GM10248 (cell line): ENCODE measurements at regions not wholly inside any gene's neighbourhood (a gene's known extent, or its start where the extent isn't known, plus 50 kb on each side); places are given as distances from the start of the nearest gene placed in this dataset.
"Not testable (repeated sequence)": the region's sequence is repeated elsewhere in the genome, so short reads cannot be mapped to it uniquely, and the experiment has no call there.

Experiments
- CTCF ChIA-PET: fragments of 300-600 bp; sonication (Branson Sonifier 250); formaldehyde crosslinking; extraction: SDS; loops from one replicate; lab custom pipeline; 2021; ENCODE audit warnings: antibody characterized with exemption; lab: Yijun Ruan, JAX
- POLR2A ChIA-PET: fragments of 350-650 bp; sonication (Branson Sonifier 250); formaldehyde crosslinking; extraction: SDS; loops from one replicate; lab custom pipeline; 2020; ENCODE audit warnings: antibody characterized with exemption; lab: Yijun Ruan, JAX
- DNase-seq: peaks from one replicate; pipeline ENCODE4 v3.0.0; 2012; ENCODE audit errors: extremely low spot score
- TF ChIP-seq, protein P1 (sequence below): IDR thresholded peaks from 2 replicates; pipeline ENCODE4 v1.5.1; 2012; ENCODE audit warnings: mild to moderate bottlenecking, low read depth; ENCODE audit errors: extremely low read depth, missing control alignments, control extremely low read depth

DNA sequence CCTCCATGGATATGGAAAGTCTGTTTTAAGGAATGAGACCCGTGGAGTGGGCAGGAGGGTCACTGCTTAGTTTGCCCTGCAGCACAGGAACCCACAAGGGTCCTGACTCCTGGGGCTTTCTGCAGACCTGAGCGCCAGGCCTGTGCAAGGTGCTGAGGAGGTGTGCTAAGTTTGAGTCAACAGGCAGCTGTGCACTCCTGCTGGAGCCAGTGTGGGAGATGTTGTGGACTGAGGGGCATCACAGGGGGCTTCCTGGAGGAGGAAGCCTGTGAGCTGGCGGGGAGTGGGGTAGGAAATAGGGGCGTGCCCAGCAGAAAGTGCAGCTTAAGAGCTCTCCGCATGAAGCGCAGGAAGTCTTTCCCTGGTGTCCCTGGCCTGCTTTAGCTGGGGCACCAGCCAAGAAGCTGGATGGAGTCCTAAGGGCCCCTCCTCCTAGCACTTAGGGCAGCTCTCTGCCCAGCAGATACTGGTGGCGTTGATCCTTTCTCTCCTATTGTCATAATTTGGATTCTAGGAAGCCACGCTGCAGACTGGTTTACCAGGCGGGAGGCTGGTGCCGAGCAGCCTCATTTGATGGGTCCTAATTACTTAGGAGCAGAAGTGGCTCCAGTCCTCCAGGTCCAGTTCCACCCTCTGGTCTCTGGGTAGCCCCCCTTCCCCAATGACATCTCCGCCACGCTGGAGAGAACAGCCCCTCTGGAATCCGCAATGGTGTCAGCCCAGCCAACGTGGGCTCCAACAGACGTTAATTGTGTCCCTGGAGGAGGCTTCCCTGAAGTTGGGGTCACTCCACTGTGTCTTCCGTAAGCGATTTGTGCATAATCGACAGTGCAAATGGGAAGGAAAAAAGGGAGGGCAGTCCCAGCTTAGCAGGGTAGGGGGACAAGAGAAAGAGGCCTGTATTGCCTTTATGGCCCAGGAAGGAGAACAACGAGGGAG lies 309.2 kb downstream of the ZNF536 start:
- POLR2A ChIA-PET = no interaction called here
- CTCF ChIA-PET = interaction anchor here (2.0 to 5.4 kb wide), 5 partner anchors 14 to 1890 kb away, joined by 8 to 63 read pairs (median 9); no protein-coding TSS in a partner anchor

GRCh38 chr19:30680399-30680798 lies 308.2 kb downstream of the ZNF536 start:
- POLR2A ChIA-PET, CTCF ChIA-PET, DNase-seq: not testable (repeated sequence)

More for the DNA sequence above, 309.2 kb downstream of the ZNF536 start:
- DNase-seq = no peak
- TF ChIP-seq, protein P1, sequence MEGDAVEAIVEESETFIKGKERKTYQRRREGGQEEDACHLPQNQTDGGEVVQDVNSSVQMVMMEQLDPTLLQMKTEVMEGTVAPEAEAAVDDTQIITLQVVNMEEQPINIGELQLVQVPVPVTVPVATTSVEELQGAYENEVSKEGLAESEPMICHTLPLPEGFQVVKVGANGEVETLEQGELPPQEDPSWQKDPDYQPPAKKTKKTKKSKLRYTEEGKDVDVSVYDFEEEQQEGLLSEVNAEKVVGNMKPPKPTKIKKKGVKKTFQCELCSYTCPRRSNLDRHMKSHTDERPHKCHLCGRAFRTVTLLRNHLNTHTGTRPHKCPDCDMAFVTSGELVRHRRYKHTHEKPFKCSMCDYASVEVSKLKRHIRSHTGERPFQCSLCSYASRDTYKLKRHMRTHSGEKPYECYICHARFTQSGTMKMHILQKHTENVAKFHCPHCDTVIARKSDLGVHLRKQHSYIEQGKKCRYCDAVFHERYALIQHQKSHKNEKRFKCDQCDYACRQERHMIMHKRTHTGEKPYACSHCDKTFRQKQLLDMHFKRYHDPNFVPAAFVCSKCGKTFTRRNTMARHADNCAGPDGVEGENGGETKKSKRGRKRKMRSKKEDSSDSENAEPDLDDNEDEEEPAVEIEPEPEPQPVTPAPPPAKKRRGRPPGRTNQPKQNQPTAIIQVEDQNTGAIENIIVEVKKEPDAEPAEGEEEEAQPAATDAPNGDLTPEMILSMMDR = no peak

GRCh38 chr19:30679789-30680188 lies 307.6 kb downstream of the ZNF536 start:
- POLR2A ChIA-PET = no interaction called here
- TF ChIP-seq, protein P1 = no peak
- DNase-seq = no peak
- CTCF ChIA-PET = interaction anchor here (1.9 to 3.7 kb wide), 2 partner anchors 12 to 1545 kb away, joined by 6 to 28 read pairs; no protein-coding TSS in a partner anchor

GRCh38 chr19:30679153-30679702 lies 307.0 kb downstream of the ZNF536 start:
- DNase-seq = no peak
- TF ChIP-seq, protein P1 = no peak
- CTCF ChIA-PET = interaction anchor here (1.9 to 3.7 kb wide), 2 partner anchors 11 to 1545 kb away, joined by 6 to 28 read pairs; no protein-coding TSS in a partner anchor
- POLR2A ChIA-PET = no interaction called here

DNA sequence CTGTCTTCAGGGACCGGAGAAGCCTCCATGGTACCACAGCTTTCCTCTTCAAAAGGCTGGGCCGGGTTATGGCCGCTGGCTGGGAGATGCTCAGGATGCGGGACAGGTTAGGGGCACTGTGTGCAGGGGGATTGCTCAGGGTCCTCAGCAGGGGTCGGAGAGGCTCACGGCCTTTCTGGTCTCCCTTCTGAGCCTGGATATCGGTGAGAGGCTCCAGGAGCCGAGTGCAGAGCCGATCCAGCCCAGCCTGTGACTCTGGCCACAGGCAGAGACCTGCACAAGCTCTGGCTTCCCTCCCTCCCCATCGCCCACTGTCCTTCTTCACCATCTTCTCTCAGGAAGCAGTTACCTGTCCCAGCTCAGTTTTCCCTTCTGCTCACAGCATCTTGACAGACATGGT lies 306.0 kb downstream of the ZNF536 start:
- DNase-seq = no peak
- POLR2A ChIA-PET = no interaction called here
- CTCF ChIA-PET = interaction anchor here (1.3 to 3.7 kb wide), 3 partner anchors 10 to 1547 kb away, joined by 3 to 28 read pairs (median 6); no protein-coding TSS in a partner anchor
- TF ChIP-seq, protein P1 = no peak

GRCh38 chr19:30677702-30678101 lies 305.5 kb downstream of the ZNF536 start:
- TF ChIP-seq, protein P1 = no peak
- CTCF ChIA-PET = interaction anchor here (1.3 to 3.7 kb wide), 2 partner anchors 10 to 1547 kb away, joined by 3 to 28 read pairs; no protein-coding TSS in a partner anchor
- no peak for DNase-seq
- POLR2A ChIA-PET = no interaction called here
